HG02852 (cell line): ENCODE measurements at regions not wholly inside any gene's neighbourhood (a gene's known extent, or its start where the extent isn't known, plus 50 kb on each side); places are given as distances from the start of the nearest gene placed in this dataset.

Source experiments
- ATAC-seq: cut with Tn5 transposase; IDR thresholded peaks from one replicate; pipeline ENCODE4 v1.9.1; 2021; ENCODE audit warnings: mild to moderate bottlenecking, moderate library complexity; ENCODE audit not compliant: unreplicated experiment

DNA sequence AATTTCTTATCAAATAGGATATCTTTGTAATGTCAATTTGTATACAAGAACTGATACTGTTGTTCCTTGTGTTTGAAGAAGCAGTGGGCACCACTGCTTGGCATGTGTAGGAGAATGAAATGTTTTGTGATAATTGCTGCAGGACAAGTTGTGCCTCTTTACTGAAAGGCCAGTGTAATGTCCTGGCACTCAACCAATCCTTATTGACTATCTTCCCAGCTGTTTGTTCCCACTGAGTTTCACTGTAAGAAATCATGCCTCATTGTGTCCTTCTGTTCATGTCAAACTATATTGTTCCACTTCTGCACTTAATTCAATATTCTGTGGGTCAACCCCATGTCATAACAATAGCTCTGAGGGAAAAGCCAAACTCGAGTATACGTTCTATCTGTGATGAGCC lies 136.1 kb upstream of the FAM83B start:
- ATAC-seq: no peak

DNA sequence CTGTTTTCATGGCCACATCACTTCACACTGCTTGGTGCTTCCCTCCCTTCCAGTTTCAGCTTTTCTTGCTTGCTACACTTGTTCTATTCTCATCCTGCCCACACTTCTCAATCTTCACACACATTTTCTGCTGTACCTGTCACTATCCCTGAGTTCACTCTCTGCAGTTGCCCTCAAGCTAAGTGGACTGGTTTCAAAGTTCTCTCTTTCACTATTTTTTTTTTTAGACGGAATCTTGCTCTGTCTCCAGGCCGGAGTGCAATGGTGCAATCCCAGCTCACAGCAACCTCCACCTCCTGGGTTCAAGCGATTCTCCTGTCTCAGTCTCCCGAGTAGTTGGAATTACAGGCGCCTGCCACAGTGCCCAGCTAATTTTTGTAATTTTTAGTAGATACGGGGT lies 130.6 kb upstream of the FAM83B start:
- ATAC-seq: no peak

DNA sequence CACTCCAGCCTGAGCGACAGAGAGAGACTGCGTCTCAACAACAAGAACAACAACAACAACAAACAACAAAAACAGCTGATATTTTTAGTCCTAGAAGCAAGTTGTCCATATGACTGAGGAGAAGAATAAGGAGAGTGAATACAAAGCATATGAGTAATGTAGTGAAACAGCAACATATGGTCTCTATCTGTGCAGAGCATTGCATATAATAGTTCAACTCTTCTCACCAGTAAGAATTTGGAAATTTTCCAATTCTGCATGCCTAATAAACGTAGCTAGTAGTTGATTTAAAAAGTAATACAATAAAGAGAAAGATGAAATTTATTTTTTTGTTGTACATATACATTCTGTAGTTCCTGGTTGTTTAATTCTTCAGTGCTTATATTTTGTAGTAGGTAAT lies 129.7 kb upstream of the FAM83B start:
- ATAC-seq: no peak

DNA sequence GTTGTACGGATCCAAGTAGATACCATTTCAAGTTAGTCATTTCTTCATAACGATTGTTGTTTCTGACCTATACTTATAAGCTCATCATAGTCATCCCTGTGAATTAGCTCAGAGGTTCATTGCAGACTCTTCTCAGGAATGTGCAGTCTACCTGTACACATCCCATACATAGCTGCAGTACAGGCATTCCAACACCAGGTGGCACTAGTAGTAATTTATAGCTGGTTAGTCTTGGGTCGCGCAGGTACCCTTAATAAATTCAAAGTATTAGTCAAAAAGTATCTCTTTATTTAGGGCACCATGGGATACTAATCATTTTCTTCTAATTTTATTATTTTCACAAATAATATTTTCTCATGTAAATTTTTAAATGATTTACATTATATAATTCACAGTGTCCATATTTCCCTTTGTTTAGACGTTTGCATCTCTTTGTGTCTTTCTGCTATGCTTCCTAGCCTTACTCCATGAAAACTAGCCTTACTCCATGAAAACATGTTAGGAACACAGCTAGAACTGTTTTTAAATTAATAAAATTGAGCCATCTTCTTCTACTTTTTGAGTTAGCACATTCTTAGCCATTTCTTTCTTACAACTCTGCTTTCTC lies 128.6 kb upstream of the FAM83B start:
- ATAC-seq: peak; percentile 87

DNA sequence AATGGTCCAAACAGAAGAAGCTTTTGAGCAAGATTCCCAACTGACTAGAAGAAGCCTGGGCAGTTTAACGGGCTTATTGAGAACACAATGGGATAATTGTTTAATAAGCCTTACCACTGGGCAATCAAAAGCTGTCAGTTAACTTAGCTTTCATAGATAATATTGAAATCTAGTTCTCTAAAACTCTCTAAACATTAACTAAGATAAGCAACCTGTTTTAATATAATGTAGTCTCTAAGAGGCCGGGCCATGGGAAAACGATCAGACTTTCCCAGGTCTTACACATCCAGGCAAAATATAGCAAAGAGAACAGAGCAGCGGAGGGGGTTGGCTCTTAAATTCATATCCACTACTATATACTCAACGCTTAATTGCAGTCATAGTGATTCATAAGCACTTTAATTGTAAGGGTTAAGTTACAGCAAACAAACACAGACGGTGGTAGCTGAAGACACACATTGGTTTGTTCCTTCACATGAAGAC lies 128.0 kb upstream of the FAM83B start:
- no peak for ATAC-seq

DNA sequence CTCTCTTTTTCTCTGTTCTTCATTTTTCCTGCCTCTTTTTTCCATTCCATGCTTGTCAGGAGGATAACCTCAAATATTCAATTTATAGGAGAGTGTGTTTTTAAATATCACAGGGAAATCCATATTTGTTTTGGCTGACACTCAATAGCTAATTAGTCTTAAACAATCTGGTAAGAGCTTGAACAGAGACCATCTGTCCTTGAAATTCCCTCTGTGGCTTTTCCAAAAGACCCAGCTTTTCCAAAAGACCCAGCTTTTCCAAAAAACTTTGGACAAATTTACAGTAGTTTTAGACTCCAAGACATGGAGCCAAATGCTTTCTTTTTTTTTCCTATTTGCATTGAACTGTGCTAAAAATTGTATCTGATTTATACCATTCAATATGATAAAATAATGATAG lies 127.4 kb upstream of the FAM83B start:
- ATAC-seq: no peak

DNA sequence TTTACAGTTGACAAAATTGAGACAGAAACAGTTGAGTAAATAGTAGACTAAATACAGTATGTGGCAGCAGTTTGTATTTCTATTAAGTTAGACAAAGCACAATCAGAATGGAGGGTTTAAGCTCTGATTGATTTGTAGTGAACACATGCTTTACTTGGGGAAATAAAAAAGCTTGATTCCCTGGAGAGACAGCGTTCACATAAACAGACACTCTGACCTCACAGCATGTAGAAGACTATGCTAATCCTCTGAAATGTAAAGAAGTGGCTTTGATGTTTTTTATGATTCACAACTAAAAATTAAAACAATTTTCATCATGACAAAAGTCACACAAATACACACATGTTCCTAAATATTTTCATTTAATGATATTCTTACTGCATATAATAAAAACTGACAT lies 126.9 kb upstream of the FAM83B start:
- no peak for ATAC-seq

DNA sequence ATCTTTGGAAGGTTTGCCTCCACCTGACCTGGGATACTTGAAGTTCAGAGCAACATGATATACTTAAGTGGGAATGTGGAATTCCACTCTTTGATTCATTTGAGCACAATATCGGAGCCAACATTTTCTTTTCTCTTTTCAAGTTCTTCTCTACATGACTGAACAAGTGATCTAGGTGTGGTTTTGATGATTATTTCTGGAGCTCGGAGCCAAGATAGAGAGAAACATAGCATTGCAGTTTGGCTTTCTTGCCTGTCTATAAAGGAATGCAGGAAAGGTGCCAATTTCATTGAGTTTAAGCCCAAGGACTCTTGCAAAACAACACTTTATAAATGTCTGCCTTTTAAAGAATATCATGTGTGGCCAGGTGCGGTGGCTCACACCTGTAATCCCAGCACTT lies 124.2 kb upstream of the FAM83B start:
- ATAC-seq: no peak

DNA sequence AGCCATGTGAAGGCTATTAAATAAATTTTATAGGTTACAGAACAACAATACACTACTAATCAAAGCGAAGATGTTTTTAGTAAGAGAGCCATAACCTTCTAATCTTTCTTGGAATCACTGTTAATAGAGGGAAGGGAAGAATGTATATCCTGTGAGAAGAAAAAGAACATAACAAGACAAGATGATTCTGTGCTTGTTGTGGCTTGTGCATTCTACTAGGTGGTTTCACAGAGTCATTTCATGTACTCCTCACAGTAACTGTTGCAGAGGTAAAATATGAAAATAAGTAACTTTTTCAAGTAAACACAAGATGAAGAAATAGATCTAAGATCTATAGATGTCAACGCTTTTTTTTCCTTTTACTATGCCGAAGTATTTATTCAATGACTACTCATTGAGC lies 116.9 kb upstream of the FAM83B start:
- no peak for ATAC-seq

DNA sequence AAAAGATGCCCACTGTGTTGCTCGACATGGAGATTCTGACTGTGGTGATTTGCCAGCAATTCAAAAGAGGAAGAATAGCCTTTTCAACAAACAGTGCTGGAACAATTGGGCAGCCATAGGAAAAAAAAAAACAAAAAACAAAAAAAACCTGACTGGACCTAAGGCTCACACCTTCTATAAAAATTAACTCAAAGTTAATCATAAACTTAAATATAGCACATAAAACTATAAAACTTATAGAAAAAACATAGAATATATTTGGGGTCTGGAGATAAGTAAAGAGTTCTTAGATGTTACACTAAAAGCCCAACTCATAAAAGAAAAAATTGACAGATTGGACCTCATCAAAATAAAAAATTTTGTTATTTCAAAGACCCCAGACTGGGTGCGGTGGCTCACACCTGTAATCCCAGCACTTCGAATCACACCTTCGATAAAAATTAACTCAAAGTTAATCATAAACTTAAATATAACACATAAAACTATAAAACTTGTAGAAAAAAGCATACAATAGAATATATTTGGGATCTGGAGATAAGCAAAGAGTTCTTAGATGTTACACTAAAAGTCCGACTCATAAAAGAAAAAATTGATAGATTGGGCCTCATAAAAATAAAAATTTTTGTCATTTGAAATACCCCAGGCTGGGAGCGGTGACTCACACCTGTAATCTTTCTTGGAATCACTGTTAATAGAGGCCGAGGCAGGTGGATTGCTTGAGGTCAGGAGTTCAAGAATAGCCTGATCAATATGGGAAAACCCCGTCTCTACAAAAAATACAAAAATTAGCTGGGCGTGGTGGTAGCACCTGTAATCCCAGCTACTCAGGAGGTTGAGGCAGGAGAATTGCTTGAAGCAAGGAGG lies 115.6 kb upstream of the FAM83B start:
- ATAC-seq: no peak

DNA sequence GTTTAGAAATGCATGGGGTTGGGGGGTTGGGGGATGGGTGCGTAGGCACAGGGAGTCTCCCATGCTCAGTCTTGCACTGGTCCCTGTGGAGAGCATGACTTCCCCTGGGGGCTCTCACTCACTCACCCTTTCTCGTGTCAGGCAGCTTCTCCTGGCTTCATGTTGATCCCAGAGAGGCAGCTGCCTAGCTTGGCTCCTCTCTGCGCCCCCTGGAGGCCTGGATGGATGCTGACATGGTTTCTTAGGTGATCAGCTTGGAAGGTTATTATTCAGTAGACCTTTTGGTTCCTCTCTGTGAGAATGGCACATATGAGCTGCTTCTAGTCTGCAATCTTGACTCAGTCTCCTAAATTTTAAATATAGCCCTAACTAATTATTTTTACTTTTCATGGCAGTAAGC lies 109.3 kb upstream of the FAM83B start:
- ATAC-seq: no peak

DNA sequence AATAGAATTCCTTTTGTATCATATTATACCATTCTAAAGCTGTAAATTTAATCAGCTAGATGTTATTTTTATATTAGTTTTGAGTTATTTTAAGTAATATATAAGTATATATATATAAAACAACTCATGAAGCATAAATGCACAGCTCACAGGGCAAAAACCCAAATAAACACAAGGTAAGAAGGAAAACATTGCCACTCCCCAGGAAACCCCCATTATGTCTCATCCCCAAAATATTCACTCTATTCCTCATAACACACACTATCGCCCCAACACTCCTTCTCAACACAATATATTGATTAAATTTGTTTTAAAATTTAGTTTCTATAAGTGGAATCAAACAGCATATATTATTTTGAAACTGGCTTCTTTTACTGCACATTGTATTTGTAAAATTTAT lies 98.6 kb upstream of the FAM83B start:
- no peak for ATAC-seq

DNA sequence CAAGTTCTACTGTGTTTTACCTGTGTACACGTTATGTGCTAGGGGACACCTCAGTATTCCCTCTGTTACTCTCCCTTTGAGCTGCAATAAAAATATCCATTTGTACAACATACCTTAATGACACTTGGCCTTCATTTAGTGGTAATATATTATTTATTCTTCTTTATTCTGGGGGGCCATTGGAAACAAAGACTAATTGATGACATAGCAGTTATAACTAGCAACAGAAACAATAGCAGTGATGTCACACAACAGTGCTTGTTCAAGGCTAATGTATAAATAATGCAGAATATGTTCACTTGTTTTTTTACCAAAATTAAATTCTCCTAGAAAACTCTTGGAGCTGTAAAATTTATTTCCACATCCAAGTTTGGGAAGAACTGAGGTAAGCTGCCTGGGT lies 92.2 kb upstream of the FAM83B start:
- ATAC-seq: no peak

DNA sequence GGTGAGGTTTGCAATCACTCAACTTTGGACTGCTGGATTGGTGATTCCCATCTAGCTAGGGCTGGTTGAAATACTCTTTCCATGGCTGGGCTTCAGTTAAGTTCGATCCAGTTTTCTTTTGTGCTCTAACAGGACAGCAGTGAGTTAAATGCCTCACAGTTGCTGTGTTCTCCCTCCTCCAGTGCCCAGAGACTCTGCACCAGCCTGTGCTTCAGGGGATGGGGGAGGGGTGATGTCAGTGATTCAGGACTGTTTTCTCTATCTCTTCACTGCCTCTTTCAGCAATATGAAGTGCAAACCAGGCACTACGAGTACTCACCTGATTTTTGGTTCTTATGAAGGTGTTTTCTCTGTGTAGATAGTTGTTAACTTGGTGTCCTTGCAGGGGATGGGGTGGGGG lies 88.2 kb upstream of the FAM83B start:
- no peak for ATAC-seq

DNA sequence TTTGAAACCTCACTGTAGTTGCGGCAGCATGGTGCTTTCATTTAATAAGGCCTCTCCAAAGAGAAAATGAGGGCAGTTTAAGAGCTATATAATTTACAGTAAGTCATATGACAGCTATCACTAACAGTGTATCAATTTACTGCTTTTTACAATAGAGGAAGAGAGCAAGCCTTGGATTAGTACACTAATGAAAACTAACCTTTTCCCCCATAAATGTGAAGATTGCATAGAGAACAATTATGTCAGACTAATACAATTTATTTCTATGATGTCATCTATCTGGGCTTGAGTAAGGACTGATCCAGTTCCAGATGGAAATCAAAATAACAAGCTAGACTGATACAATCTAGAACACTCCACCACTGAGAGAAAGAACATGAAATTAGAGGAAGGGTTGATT lies 78.1 kb upstream of the FAM83B start:
- ATAC-seq: no peak

DNA sequence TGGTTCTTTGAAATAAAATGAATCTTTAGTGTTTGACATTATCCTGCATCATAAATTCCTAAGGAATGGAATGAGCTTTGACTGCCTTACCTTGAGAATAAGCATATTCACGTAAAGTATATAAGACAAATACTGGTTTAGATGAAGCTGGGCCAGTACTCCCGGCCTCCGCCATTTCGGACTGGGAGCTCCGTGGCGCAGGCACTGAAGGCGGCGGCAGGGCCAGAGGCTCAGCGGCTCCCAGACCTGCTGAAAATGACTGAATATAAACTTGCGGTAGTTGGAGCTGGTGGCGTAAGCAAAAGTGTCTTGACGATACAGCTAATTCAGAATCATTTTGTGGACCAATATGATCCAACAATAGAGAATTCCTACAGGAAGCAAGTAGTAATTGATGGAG lies 76.2 kb upstream of the FAM83B start:
- ATAC-seq: no peak

DNA sequence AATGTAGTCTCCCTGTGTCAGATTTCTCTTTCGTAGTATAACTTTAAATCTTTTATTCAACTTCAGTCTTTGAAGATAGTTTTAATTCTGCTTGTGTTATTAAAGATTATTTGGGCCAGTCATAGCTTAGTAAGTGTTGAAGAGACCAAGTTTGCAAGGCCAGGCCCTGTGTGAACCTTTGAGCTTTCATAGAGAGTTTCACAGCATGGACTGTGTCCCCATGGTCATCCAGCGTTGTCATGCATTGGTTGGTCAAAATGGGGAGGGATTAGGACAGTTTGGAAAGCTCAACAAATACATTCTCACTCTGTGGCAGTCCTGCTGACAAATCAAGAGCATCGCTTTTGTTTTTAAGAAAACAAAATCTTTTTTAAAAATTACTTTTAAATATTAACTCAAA lies 74.6 kb upstream of the FAM83B start:
- ATAC-seq: no peak

DNA sequence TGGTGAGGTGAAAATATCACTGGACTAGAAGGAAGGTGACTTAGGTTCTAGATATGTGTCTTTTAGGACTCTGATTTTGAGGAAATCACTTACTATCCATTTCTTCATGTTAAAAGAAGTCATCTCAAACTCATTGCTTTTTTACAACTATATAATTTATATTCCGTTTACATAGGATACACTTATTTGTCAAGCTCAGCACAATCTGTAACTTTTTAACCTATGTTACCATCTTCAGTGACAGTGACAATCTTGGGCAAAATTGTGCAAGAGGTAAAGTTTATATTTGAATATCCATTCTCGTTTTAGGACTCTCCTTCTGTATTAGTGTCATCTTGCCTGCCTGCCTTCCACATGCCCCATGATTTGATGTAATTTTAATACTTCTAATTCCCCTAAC lies 74.0 kb upstream of the FAM83B start:
- no peak for ATAC-seq

DNA sequence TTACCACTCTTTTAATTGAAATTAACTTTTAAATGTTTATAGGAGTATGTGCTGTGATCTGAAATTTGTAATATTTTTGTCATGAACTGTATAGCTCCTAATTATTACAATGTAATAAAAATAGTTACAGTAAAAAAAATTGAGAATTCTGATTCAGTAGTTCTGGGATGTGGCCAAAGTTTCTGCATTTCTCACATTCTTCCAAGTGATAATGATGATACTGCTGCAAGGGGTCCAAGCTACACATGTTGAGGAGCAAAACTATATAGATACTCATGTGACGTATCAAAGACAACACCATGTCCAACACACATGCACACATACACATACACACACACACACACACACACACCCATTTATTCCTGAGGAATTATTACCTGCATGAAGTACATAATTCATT lies 71.0 kb upstream of the FAM83B start:
- ATAC-seq: no peak

DNA sequence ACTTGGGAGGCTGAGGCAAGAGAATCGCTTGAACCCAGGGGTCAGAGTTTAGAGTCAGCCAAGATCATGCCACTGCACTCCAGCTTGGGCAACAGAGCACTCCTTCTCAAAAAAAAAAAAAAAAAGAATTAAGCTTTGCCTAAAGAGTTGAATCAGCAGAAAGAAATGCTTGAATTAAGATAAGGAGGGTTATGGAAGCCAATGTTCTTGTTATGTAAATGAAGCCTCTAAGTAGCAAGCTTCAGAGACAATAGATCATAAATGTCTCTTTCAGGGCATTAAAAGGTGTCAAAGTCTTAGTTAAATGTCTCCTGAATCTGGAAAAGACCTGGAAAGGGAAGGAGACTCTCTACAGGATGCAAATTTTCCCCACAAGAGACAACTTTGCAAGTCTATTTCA lies 69.7 kb upstream of the FAM83B start:
- ATAC-seq: no peak

DNA sequence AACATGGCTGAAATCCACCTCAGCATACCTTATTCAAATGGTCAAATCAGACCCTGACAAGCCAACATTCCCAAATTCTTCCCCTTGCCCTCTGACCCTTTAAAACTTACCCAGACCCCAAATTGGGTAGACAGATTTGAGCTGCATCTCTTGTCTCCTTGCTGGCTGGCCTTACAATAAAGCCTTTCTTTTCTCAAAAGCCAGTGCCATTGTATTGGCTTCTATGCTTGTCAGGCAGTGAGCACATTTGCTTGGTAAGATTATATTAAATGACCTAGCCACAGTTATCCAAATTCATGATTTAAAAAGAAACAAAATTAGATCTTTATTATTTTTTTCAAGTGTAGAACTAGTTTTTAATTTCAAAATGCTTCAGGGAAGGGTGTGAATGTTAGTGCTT lies 67.8 kb upstream of the FAM83B start:
- no peak for ATAC-seq

DNA sequence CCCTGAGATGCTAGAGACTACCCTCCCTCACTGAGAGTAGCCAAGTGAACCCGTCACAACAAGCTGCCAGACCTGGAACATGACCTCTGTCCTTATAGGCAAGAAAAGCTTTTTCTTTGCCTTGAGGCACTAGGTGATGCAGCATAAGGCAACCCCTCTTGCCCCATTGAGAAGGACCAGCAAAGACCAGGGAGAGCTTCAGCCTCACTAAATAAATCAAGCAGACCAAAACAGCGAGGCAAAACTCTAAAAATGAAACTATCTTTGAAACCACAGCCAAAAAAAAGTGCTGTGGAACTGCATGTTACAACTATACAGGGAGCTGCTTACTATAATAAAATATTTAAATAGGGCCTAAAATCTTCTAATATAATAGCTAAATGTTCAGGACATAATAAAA lies 62.6 kb upstream of the FAM83B start:
- no peak for ATAC-seq

DNA sequence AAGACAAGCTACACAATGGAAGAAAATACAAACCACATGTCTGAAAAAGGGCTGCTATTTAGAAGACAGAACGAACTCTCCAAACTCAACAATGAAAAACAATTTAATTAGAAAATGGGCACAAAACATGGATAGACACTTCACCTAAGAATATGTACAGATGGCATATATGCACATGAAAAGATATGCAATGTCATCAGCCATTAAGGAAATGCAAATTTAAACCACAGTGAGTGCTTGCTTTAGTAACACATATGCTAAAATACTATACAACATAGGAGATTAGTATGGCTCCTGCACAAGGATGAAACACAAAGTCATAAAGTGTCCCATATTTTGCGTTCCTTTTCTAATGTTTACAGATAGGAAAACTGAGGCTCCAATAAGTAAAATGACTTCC lies 60.4 kb upstream of the FAM83B start:
- no peak for ATAC-seq
